GM19023 (cell line): ENCODE measurements at regions not wholly inside any gene's neighbourhood (a gene's known extent, or its start where the extent isn't known, plus 50 kb on each side); places are given as distances from the start of the nearest gene placed in this dataset.
"Not testable (repeated sequence)": the region's sequence is repeated elsewhere in the genome, so short reads cannot be mapped to it uniquely, and the experiment has no call there.

Experiments used
- ATAC-seq: cut with Tn5 transposase; IDR thresholded peaks from one replicate; pipeline ENCODE4 v1.9.1; 2021; ENCODE audit warnings: mild to moderate bottlenecking, moderate library complexity; ENCODE audit not compliant: unreplicated experiment

DNA sequence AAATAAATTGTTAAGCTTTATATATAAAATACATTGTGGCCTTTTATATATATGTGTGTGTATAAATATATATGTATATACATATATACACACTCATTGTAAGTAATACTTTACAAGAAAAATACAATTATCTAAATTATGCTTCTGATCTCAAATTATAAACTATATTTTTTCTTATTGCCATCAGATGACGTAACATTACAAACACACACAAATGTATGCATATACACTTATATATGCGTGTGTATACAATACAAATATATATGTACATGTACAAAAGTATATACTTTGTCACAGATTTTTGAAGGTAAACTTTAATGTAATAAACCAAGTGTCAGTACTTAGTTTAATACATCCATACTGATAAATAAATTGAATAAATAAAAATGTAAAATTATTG lies 278.9 kb upstream of the LMO3 start:
- ATAC-seq, result no peak

DNA sequence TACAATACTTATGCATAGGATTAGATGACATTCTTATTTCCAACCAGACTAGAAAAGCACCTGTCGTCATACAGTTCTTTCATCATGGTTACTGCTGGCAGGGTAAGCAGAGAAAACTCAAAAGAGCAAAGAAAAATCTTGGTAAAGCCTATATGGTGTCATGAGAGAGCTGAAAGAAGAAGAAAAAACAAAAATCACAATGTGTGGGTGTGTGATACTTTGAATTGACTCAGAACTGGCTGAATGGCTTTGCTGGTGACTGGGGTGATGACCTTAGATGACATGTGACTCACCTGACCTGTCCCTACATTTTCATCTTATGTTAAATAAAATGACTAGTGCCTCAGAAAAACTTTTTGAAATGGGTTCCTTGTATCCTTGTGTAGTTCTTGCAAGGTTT lies 278.1 kb upstream of the LMO3 start:
- ATAC-seq, result peak; percentile 85

DNA sequence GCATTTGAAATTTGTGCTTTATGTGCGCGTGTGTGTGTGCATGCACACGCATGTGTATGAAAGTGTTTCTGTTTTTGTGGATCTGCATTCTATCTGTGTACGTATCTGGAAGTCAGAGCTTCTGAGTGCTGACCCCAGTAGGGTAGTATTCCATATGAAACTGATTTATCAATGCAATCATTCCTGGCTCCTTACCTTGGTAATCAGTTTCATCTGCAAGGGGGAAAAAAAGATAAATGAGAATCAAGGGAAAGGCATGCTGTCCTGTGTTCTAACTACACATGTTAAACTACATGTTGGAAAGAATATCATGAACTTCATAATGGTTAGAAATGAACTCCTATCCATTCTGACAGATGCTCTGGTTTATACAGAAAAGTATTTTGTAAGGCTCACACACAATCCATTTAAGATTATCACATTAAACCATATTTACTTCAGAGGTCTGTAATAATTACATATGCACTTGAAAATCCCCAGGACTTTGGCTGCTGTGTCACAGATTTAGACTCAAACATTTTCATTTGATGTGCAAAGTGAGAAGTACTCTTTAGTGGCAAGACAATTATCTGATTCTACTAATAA lies 276.1 kb upstream of the LMO3 start:
- no peak for ATAC-seq

DNA sequence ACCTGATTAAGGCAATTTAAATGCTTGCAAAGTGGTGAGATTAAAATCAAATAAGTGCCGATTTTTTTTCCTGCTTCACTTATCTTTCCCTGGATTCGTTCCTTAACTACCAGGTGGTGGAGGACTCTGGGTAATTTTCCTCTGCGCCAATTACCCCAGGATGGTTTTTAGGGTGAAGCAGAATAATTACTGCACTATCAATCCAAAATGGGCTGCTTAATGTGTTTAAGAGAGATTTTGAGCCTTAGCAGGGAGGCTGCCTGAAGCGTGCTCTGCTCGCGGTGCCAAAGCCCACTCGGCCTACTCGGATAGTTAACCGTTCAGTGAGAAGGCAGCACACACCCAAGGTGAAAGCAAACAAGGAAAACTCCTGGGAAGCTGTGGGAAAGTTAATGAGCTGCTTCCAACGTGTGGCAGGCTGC lies 274.9 kb upstream of the LMO3 start:
- ATAC-seq, result no peak

DNA sequence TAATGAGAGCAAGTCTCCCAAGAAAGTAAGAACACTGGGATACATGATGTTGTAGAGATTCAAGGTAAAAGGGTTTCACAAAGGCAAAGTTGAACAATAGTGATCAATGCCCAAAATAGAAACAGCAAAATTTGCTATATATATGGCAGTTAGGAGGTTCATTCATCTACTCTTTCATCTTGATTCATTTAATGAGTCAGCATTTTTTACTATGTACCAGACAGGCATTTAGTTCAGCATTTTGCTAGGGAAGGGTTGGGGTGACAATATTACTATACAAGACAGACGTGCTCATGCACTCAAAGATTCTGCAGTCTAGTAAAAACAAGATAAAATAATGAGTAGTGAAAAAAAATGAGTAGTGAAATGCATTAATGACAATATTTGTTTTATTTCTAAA lies 264.9 kb upstream of the LMO3 start:
- no peak for ATAC-seq

DNA sequence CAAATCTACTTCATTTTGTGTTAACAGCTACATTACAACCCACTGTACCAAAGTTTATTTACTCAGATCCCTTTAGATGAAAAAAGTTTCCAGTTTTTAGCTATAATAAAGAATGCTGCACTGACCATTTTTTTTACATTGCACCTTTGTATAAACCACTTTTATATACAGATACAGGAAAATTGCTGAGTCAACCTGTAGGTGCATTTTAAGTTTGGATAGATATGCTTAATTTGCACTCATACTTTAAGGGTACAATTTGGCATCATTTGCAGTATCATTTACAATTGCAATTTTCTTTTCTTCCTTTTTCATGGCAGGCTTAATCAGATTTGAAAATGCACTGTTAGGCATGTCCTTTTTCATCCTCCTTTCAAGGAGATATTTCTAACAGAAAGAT lies 257.8 kb upstream of the LMO3 start:
- ATAC-seq, result no peak

DNA sequence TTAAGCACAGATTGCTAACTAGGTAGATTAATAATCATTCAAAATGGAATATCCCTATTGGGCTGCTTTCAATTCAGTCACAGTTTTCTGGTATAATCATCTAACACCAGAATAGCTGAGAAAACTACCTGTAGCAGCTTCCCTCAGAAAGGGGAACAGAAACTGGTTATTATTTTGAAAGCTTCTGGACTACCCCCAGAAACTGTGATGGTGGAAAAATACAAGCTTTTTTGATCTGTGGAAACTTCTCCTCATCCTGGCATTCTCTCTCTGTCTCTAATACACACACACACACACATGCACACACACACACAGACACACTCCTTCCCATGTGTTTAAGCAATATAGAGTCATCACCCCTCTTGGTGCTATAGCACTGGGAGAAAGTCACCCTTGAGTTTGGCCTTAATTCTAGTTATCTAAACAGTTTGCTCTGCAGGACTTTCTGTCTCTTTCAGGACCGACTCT lies 251.5 kb upstream of the LMO3 start:
- ATAC-seq, result peak; percentile 95

DNA sequence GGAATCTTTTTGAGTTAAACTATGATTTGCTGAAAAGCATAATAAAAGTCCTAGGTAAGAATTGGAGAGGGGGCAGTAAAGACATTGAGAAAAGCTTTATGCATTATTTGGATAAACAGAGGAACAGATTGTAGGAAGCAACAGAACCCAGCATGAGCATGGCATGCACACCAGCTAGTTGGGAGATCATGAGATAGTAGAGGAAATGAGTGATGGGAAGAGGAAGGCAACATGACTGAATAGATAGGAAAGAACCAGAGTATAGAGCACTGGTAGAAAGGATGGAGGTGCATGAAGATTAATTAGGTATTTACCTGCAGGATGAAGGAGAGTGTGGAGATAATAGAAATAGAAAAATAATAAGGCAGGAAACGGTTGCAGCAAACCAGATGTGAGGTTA lies 248.5 kb upstream of the LMO3 start:
- no peak for ATAC-seq

DNA sequence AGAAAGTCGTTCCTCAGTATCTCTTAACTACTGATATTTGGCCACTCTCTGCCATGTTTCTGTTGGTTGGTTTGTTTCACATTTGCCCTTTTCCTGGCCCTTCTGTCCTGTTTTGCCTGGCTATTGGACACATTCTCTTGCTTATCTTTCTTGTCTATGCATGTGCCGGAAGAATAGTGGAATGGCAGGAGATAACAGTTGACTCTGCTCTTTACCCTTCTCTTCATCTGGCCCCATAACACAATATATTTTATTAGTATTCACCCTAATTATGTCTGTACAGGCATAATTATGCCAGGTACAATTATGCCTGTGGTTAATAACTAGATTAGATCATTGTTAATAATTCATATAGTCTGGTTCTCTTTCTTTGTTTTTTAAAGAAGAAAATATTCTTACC lies 243.5 kb upstream of the LMO3 start:
- ATAC-seq, result no peak

DNA sequence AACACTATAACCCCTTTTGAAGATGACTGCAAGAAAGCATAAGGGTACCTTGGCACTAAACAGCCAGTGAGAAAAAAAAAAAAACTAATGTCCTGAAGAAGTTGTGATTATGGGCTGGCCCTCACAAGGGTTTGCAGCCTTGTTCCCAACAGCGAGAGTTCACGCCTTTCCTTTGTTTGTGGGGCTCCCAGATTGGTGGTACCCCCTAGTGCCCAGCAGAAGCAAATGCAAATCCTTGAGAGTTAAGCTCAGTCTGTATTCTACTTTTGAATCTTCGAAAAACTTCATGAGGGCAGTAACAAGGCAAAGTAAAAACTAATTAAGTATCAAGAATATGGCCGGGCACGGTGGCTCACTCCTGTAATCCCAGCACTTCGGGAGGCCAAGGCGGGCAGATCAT lies 238.9 kb upstream of the LMO3 start:
- ATAC-seq, result no peak

DNA sequence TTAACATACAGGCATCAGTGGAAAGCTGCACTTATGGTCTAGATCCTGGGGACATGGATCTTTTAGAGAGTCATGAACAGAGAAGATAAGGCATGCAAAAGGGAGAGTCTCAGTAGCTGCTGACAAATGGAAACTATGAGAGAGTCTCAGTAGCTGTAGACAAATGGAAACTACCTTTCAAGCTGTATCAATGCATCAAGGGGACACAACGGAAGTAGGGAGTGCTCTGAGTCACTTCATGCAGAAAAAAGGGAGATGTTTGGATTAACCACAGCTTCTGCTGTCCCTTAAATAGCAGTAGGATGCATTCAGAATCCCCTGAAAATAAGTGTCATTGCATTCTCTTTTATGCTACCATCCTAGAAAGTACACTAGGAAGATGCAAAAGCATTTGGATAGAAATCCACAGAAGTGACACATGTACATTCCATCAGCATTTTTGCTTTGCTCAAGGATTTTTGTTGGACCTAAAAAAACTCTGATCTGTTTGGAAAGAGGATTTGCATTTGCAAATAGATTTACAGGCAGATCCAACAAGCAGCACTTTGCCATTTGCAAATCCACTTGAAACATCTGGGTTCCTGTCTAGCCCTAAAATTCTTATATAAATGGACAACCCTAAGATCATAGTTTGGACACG lies 227.5 kb upstream of the LMO3 start:
- peak; percentile 92 for ATAC-seq

DNA sequence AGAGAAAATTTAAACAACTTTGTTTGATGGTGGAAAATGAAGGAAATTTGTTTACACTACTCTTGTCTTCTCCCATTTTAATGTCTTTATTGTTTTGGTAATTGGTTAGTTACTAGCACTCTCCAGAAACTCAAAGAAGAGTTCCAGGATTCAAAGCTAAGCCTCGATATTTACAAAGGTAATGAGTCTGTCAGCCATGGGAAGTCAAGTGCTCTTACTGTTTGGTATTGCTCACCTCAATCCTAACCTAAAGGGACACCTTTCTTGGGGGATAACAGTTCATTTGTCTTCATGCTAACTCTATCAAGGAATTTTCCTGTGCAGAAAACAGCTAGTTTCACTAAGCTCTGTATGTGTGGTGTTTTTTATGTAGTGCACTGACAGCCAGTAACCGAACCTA lies 222.9 kb upstream of the LMO3 start:
- ATAC-seq, result no peak

DNA sequence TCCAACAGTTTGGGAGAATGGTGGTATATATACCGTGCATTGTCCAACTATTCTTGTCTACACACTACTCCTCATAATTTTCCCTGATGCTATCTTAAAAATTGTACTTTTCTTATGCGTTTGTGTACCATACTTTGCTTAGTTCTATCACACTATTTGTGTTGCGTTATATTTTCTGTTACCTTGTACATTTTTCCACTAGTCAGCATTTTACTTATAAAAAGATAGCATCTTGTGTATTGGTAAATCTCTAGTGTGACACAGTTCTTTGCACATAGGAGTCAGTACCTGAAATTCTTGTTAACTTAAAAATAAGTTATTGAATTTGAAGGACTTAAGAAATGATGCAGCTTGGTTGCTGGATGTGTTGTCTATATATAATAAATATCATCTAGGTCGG lies 201.8 kb upstream of the LMO3 start:
- no peak for ATAC-seq

DNA sequence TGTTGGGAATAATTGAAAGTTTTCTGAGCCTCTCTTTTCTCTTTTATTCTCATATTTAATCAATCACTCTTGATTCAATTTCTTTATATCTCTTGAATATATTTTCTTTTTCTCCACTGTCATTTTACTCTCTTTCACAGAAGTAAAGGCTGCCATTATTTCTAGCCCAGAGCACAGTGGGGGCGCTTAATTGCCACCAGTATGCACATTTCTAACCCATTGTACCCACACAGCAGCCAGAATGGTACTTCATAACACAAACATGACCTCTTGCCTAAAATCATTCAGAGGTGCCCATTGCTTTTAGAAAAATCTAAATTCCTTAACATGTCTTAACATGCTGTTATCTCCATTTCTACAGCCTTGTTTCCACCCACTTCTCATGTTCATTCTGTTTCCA lies 190.2 kb upstream of the LMO3 start:
- no peak for ATAC-seq

DNA sequence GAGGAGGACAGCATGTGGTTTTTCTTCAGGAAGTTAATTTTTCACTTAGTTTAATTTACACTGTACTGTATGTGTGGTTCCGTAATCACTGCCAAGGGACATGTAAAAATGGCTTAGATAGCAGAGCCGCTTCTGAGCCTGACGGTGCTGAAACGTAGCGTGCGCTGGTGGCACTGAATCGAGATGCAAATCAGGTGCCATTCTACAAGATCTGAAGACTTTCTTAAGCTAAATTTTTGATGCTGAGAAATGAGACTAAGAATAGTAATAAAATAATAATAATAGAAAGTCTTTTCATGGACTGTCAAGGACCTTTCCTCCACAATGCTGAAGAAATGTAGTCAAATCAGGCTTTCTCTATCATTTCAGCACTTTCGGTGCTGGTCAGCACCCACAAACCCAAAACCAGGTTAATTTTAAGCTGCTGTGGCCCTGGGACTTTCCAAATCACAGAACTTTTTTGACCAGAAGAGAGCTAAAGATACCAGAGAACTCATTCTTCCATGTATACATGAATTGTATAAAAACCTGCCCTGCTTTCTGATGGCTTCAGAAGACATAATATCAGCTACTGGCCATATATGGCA lies 183.3 kb upstream of the LMO3 start:
- peak; percentile 85 for ATAC-seq

DNA sequence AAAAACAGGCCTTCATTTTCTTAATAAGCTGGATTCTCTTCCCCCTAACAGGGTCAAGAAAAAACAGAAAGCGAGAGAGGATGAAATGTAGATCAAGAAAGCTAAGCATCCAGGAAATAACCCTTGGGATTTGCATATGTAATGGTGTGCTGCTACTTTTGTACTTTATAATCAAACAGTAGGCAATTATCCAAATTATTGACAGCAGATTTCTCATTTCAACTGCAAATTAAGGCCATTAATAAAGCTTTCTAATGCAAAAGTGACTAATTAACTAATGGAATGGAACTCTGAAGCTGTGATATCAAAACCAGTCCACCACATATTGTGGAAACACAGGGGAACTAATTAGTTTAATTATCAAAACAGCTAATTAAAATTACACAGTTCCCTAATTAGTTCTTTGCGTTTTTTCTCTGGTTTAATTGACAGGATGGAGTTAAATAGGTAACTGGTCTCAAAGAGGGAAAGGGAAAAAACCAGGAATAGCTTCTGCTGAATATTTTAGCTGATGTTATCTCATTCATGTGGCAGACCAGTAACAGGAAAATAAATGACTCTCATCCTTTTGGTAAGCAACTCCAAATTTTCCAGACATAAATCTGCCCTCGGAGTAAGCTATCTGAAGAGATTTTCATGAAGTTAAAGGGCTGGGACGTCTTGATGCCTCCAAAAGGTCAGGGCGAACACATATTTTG lies 182.7 kb upstream of the LMO3 start:
- ATAC-seq, result no peak

DNA sequence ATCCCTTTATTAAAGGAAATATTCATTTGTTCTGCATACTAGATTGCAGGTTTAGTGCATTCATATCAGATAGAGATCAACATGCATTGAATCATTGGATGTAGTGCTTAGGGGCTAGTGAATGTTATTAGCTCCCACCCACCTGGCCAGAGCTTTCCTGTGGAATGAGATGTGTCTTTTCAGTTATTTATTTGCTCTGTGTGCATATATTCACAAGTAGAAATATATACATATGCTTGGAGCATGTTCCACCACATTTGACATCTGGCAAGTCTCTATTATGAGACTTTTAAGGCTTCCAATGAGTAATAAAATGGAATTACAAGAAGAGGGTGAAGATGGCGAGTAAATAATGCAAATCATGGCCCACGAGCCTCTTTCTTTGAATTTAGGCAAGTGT lies 180.0 kb upstream of the LMO3 start:
- ATAC-seq, result no peak

DNA sequence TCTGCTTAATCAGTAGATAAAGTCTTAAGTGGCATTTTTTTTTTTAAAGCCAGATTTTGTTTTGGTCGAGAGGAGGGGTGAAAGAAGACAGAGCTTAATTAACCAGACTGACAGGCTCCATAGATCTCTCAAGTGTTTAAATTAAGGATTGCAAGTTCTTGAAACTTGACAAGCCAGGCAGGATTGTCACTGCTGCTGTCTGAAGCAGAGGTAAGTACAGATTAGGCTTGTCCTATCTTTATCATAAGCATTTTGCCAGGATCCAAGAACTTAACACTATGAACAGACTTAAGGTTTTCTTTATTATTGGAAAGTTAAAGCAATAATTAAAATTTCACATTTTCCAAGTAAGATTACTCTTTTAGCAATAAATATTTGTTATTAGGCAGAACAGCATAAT lies 179.6 kb upstream of the LMO3 start:
- no peak for ATAC-seq

DNA sequence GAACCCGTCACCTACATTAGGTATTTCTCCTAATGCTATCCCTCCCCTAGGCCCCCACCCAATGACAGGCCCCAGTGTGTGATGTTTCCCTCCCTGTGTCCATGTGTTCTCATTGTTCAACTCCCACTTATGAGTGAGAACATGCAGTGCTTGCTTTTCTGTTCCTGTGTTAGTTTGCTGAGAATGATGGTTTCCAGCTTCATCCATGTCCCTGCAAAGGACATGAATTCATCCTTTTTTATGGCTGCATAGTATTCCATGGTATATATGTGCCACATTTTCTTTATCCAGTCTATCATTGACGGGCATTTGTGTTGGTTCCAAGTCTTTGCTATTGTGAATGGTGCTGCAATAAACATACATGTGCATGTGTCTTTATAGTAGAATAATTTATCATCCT lies 163.2 kb upstream of the LMO3 start:
- not testable (repeated sequence) for ATAC-seq

DNA sequence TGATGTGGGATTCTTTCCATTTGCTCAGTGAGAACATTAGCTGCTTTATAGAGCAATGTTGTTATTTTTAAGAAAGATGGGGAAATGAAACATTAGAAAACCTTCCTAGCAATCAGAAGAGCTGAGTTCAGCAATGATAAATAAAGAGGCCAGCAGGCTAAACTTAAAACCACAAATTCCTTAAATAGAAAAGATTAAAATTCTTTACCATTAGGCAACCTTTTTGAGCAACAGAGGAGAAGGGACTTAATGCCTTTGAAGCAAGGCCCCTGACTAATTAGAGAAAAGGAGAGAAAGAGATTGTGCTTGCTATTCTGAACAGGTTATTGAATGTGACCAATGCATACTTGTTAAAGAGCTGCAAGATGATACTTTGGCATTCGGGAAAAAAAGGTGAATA lies 160.8 kb upstream of the LMO3 start:
- no peak for ATAC-seq

DNA sequence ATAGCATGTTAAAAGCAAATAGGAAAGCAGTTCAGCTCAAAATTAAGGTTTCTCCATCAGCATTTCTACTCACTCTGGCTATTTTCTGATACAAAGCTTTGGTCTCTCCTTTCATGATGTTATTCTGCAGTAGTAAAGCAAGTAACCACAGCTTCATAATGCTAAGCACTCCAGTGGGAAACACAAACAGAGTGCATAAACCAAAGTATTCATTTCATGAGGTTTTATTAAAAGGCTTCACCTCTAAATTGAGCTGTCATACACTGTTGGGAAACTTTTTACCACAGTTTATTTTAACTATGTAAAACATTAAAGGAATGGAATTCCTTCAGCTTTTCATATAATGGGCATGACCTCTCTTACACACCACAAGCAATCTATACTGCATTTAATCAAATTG lies 157.9 kb upstream of the LMO3 start:
- no peak for ATAC-seq
